NCI-H1694 treated with DMSO at 0.1 percent for 48 hours (cell line): ENCODE measurements at regions not wholly inside any gene's neighbourhood (a gene's known extent, or its start where the extent isn't known, plus 50 kb on each side); places are given as distances from the start of the nearest gene placed in this dataset.
"Not testable (repeated sequence)": the region's sequence is repeated elsewhere in the genome, so short reads cannot be mapped to it uniquely, and the experiment has no call there.

Experiments used
- DNase-seq: peaks from one replicate; lab custom pipeline; 2025; lab: John Stamatoyannopoulos, UW

DNA sequence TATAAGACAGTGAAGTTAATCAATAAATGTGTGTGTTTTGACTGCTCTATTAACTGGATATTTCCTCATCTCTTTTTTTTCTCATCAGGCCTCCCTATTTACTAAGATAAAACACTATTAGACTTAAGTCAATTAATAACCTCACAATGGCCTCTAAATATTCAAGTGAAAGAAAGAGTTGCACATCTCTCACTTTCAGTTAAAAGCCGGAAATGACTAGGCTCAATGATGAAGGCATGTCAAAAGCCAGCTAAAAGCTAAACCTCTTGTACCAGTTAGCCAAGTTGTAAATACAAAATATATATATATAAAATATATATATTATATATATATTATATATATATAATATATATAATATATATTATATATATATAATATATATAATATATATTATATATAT is 127.0 kb upstream of the MEOX2 start:
- no peak for DNase-seq

DNA sequence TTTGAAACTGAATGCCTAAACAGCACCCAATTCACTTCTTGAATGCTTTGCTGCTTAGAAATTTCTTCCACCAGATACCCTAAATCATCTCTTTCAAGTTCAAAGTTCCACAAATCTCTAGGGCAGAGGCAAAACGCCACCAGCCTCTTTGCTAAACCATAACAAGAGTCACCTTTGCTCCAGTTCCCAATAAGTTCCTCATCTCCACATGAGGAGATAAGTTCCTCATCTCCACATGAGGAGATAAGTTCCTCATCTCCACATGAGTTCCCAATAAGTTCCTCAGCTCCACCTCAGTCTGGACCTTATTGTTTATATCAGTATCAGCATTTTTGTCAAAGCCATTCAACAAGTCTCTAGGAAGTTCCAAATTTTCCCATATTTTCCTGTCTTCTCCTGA is 123.9 kb upstream of the MEOX2 start:
- not testable (repeated sequence) for DNase-seq

DNA sequence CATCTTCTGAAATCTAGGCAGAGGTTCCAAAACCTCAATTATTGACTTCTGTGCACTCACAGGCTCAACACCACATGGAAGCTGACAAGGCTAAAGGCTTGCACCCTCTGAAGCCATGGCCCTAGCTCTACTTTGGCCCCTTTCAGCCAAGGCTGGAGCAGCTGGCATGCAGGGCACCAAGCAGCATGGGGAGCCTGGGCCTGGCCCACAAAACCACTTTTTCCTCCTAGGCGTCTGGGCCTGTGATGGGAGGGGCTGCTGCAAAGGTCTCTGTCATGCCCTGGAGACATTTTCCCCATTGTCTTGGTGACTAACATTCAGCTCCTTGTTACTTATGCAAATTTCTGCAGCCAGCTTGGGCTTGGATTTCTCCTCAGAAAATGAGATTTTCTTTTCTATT is 123.5 kb upstream of the MEOX2 start:
- DNase-seq: not testable (repeated sequence)

DNA sequence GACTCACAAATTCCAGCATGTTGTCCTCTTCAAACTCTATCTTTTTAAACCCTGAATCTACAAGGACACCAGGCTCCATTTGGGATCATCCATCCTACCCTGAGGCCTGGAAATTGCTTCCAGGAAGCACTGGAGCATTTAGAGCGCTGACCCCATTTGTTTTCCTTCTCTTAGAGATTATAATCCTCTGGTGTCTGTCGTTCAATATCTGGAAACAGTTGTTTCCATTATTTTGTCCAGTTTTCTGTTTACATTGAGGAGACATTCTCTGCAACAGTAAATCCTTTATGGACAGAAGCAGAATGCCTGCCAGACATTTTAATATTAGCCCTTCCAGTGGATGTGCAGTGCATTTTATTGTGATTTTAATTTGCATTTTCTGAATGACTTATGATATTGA is 119.4 kb upstream of the MEOX2 start:
- no peak for DNase-seq

DNA sequence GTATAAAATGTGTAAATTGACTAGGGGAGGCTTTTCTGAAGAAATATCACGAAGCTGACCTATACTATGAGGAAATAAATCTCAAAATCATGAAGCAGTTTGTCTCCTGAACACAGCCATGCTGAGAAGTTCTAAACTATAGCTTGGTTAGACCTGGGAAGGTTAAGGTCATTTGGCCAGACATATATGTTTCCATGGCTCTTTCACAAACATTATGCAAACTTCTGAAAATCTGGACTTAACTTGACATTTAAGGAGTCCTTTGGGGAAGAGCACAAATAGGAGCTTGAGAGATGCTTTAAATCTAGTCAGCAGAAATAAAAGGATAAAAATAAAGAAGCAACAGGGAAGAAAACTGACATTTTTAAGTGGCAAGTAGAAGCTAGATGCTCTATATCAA is 115.9 kb upstream of the MEOX2 start:
- DNase-seq: no peak

DNA sequence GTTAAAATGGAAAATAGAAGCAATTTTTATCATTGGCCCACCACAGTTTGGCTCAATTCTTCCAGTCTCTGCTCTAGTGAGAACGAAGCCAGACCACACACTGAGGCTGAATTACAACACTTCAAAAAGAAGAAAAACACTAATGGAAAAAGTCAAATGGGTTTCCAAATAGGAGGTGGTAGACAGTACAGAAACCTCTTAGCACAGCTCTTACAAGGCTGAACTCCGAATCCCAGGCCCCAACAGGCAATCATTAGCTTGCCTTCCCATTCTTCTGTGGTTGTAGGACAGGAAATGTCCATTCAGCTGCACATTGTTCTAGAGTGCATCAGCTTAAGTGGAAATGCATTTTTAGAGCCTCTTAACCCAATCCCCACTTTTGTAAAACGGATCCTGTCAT is 115.1 kb upstream of the MEOX2 start:
- DNase-seq: no peak

DNA sequence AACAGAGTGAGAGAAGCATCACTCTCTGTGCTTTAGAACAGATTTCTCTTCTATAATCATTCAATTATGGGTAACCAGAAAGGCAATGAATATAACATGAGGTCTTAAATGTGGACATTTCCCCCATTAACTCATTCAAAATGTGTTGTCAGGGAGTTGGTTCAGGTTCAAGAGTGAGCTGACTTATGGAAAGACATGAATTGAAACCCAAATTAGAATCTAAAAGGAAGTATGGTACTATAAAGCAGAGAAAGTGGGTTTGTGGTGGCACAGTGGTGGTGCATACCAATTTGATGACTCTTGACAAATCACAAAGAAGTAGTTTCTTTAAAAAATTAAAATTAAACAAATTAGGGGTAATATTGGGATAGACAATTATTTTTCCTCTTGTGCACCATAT is 114.6 kb upstream of the MEOX2 start:
- DNase-seq: no peak

DNA sequence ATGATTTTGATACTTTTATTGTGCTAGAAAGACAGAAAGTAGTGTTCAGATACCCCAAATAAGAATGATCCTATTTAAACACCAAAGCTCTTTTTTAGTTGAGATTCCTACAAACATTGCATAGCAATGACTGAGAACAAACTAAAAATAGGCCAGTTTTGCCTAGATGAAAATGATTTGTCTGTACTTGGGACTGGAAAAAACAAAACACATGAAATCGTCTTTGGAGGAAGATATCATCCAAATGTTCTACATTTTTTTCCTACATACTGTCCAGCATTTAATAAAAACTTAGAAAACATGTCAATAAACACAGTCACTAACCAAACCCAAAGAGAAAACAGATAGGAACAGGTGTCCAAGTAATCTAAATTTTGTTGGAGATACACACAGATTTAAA is 111.6 kb upstream of the MEOX2 start:
- no peak for DNase-seq

DNA sequence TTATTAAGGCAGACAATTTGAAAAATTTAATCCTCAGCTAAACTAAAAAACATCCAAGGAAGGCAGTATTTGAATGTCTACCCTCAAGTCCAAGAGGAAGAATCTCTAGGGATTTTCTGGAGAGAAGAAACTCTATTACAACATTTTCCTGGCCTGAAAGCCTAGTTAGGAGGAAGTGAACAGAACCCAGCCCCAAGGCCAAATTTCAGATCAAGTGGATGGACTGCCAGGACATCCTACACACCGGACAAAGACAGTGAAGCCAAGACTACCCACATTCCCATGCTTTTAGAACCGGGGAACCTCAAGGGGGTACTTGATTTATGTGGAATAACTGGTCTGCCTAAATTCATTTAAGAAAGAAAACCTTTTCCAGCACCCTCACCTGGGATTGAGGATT is 108.9 kb upstream of the MEOX2 start:
- no peak for DNase-seq

DNA sequence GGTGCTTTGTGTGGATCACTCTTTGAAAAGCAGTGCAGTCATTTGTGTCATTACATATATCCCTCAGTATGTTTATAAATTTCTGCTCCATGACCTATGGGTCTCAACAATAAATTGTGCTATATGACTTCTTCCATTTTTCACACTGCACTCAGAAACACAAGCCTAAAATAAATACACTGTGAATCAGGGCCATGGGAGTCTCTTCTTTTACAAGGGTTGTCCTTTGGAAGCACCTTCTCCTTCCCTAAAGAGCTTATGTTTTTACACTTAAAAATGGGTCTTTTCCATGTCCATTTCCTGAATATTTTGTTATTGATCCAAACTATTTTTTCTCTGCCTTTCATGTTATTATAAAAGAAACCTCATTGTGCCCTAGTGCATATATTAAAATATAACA is 108.3 kb upstream of the MEOX2 start:
- DNase-seq: no peak

DNA sequence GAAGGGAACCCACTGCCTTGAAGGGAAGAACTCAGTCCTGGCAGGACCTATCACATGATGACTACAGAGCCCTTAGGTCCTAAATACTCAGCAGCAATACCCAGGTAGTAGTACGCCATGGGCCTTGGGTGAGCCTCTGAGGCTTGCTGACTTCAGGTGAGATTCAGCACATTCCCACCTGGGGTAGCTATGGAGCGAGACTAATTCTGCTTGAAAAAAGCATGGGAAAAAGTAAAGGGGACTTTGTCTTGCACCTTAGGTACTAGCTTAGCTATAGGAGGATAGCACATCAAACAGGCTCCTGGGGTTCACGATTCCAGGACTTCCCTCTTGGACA is 98.2 kb upstream of the MEOX2 start:
- no peak for DNase-seq

DNA sequence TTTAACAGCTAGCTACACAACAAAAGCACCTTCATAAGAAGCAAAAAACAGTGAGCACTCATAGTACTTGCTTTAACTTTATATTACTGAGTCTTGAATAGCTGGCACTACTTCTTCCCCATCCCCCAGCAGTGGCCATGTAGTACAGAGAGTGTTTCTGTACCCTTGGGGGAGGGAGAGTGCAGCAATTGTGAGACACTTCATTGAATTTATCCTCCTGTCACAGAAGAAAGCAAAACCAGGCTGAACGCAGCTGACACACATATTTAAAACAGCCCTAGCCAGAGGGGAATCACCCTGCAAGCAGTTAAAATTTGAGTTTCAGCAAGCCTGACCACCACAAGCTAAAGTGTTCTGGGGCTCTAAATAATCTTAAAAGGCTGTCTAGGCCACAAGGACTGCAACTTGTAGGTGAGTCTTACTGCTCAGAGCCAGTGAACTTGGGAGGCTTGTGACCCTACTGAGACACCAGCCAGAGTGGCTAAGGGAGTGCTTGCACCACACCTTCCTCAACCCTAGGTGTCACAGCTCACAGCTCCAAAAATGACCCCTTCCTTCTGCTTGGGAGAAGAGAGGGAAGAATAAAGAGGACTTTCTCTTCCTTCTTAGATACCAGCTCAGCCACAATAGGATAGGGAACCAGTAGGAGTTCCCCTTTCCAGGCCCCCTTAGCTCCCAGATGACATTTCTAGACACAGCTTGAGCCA is 97.7 kb upstream of the MEOX2 start:
- DNase-seq: no peak

DNA sequence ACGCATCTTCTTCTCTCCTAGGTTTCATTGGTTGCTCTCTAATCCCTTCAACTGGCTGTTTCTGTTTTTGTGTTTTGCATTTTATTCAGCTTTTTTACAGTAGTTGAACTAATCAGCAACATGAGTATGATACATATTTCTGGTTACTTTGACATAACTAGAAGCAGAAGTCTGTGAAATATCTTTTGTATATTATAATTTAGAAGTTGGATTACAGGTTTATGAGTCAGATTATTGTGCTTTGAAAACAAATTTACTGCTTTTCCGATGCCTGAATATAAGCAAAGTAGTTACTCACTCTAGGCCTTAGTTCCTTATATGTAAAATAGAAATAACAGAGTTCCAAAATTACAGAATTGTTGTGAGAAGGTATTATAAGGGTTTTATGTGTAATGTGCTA is 96.2 kb upstream of the MEOX2 start:
- DNase-seq: no peak

DNA sequence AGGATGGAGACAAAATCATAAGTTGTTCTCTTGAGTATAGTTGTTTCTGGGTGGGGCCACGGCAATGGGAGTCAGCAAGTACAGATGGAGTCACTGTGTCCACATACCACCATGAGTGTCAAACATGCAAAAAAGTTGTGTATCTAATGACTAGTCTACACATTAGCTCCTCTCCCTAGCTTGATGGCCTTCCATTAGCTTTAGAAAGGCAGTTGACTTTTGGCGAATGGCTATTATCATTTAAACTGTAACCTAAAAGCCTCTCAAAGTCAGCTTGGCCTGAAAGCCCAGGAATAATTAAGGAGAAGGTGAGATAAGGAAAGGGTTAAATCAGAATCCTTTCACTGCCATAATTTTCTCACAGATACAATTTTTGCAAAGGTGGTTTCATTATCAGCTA is 95.5 kb upstream of the MEOX2 start:
- no peak for DNase-seq

DNA sequence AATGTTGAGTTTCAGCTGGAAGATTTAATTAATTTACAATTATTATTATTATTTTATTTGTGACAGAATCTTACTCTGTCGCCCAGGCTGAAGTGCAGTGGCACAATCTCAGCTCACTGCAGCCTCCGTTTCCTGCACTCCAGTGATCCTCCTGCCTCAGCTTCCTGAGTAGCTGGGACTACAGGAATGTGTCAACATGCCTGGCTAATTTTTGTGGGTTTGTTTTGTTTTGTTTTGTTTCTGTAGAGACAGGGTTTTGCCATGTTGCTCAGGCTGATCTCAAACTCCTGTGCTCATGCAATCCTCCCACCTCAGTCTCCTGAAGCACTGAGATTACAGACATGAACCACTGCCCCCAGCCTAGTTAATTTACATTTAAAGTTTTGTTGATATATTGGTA is 93.8 kb upstream of the MEOX2 start:
- DNase-seq: no peak

DNA sequence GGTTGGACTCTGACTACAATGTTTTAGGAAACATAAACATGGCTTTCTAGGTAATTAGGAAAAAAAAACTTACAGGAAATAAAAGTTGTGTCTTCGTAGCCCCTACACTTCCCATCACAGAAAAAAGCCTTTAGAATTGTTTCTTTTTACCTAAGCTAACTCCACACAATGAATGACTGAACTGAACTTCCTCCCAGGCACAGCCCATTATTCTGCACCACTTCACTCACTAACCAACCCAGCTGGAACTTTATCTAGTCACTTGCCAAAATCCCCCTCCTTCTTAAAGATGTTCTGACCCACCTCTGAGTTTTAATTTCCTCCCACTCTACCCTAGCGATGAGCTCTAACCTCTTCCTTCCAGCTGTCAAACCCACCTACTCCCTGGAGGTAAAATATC is 91.7 kb upstream of the MEOX2 start:
- no peak for DNase-seq

DNA sequence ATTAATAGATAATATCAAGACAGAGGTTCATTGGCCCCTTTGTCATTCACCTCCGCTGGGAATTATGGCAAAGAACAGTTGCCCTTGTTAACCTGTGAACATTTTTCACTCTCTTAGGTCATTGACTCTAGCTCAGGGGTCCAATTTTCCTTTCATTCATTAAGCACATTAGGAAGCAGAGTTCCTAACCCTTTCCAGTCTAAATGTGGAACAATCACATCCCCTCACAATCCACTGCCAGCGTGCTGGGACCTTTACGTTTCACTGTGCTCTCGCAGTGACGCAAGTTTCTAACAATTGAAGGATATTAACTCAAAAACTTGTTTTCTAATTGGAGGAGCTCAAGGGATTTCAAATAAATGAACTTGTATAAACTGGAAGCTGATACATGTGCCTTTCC is 79.3 kb upstream of the MEOX2 start:
- DNase-seq: no peak

DNA sequence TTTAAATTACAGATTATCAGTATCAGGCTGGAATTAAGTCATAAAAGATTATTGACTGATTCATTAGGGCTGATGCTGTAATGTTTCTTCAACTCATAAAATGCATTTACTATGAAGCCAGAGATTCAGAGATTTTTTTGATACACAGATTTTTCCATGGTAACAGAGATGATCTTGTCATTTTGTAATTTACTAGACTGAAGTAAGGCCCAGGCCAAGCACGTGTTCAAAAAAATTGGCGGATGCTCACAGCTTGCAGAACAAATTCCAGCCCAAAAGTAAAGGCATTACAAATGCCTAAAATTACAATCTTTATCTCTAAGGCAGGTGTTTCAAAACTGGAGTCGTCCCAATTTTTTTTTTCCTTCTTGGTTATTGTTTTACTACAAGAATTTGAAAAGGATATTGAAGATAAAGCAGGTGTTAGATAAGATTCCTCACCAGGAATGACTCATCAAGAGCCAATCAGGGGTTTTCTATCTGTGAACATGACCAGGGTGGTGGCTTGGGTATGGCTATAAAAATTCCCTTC is 78.4 kb upstream of the MEOX2 start:
- no peak for DNase-seq

DNA sequence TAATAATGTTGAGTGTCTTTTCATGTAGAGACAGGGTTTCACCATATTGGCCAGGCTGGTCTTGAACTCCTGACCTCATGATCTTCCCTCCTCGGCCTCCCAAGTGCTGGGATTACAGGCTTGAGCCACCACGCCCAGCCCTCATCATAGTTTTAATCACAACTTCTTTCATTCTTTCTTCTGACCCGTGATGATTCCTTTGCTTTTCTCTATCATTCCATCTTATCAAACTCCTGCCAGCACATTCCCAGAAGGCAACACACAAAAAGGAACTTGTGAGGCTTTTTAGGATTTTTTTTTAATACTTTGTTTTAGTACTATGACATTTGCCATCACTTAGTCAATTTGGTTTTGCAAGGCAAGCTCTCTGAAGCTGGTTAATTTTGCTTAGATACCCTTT is 77.5 kb upstream of the MEOX2 start:
- DNase-seq: no peak

DNA sequence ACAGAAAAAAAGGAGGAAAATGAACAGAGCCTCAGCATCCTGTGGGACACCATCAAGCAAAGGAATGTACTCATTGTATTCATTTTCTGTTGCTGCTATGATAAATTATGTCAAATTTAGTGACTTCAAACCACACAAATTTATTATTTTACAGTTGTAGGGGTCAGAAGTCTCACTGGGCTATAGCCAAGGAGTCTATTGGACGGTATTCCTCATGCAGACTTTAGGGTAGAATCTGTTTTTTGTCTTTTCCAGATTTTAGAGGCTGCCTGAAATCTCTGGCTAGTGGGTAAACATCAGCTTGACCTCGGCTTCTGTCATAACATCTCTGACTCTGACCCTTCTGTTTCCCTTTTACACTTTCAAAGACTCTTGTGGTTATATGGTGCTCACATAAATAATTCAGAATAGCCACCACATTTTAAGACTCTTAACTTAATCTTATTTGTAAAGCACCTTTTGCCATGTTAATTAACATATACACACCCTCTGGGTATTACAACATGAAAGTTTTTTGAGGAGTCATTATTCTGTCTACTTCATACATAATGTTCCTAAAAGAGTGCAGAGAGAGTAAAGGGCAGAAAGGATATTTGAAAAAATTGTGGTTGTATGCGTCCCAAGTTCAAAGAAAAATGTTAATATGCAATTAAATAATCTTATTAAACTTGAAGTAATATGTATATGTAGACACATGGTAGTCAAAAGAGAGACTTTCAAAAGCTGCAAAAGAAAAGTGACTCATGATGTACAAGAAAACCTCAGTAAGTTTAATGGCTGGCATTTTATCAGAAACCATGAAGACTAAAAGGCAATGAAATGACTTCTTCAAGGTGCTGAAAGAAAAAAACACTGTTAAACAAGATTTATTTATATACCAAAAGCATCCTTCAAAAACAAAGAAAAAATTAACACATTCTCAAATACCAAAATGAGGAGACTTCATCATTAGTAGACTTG is 70.8 kb upstream of the MEOX2 start:
- no peak for DNase-seq

DNA sequence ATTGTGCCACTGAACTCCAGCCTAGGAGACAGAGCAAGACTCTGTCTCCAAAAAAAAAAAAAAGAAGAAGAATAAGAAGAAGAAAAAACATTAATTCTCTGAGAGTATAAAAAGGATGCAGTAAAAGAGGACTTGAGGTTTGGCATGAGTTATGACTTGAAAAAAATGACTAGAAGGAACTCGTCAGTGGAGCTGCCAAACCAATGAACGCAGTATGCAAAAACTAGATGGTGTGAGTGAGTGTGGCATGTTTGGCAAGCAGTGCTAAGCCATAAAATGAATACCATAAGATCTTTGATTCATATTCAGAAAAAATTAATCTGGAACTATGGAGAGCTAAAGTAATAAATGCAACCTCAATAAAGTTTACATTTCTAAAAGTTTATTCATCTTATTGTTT is 68.6 kb upstream of the MEOX2 start:
- DNase-seq: no peak

DNA sequence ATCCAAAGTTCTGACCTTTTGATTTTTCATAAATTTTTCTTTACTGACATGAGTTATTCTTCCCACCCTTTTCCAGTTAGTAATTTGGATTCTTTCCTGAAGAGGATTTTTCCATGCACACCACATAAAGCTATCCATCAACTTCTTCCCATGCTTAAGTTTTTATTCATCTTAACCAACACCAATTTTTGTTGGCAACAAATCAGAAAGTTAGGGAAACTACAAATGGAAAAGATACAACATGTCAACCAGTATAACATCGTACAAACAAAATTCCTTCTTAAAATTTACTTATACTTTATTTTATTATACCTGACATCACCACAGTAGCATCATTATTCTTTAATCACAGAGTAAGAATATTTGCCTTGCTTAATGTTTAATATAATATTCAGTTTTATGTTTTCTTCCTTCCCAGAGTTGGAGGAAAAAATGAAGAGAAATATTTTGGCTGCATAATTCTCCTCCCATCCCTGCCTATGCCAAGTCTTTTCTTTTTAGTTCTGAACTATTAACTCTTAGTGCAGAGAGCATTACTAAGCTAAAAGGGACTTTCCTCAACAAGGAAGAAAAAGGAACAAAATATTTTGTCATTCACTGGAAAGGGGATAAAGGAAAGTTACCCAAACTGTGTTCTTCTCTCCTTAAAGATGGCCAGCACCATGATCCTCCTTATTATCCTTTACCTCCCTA is 67.5 kb upstream of the MEOX2 start:
- no peak for DNase-seq

DNA sequence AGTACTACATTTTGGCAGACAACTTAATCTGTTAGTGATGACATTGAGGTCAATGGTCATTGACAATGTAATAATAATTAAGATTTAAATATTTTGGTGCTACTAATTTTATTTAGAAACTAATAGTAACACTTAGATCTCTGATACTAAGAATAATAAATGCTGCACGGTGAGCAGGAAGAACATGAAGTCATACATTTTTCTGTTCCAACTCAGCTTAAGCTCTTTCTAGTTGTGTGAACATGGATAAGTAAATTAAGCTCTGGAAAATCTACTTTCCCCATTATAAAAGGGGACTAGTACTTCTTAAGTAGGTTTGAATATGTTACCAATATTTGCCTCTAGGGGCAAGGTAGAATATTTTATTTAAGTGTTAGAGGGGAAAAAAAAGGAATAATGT is 65.9 kb upstream of the MEOX2 start:
- DNase-seq: no peak
